Astrocyte of the cerebellum (primary cell): ENCODE measurements at regions not wholly inside any gene's neighbourhood (a gene's known extent, or its start where the extent isn't known, plus 50 kb on each side); places are given as distances from the start of the nearest gene placed in this dataset.

Experiments used
- DNase-seq: peaks from one replicate; pipeline ENCODE4 v3.0.0-alpha.2; 2011; ENCODE audit warnings: low read depth
- H3K4me3 ChIP-seq: 2 replicates; pipeline ENCODE4 v1.5.1; 2011; ENCODE audit warnings: mild to moderate bottlenecking, low read depth, low read length, moderate library complexity
- in situ Hi-C: cut with HindIII; loops from 2 replicates; pipeline ENCODE4 v1.10.0; 2017; ENCODE audit warnings: low sequenced_read_pairs
- TF ChIP-seq, protein P1 (sequence below): IDR thresholded peaks from 2 replicates; pipeline ENCODE4 v1.5.1; 2012; ENCODE audit warnings: low read length, low read depth, moderate library complexity, mild to moderate bottlenecking; ENCODE audit errors: missing control alignments

DNA sequence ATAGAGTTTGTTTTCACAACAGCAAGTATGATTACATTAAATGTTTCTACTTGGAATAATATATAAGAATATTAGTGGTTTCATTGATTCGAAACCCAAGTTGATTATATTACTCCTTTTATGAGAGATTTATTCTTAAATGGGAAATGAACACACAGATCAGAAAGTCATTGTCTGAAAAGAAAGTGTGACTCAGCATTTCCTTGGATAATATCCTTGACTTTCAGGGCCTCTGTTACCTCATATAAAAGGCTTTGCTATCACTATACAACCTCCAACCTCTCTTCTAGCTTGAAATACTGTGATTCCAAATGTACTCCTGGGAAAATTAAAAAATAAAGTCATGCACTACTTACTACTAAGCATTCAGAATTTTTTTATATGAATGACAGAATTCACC is 295.3 kb upstream of the LYPLAL1 start:
- TF ChIP-seq, protein P1, sequence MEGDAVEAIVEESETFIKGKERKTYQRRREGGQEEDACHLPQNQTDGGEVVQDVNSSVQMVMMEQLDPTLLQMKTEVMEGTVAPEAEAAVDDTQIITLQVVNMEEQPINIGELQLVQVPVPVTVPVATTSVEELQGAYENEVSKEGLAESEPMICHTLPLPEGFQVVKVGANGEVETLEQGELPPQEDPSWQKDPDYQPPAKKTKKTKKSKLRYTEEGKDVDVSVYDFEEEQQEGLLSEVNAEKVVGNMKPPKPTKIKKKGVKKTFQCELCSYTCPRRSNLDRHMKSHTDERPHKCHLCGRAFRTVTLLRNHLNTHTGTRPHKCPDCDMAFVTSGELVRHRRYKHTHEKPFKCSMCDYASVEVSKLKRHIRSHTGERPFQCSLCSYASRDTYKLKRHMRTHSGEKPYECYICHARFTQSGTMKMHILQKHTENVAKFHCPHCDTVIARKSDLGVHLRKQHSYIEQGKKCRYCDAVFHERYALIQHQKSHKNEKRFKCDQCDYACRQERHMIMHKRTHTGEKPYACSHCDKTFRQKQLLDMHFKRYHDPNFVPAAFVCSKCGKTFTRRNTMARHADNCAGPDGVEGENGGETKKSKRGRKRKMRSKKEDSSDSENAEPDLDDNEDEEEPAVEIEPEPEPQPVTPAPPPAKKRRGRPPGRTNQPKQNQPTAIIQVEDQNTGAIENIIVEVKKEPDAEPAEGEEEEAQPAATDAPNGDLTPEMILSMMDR, result no peak
- H3K4me3 ChIP-seq, result no peak overlapping the region
- no peak for DNase-seq
- in situ Hi-C loops, result no loop called here

DNA sequence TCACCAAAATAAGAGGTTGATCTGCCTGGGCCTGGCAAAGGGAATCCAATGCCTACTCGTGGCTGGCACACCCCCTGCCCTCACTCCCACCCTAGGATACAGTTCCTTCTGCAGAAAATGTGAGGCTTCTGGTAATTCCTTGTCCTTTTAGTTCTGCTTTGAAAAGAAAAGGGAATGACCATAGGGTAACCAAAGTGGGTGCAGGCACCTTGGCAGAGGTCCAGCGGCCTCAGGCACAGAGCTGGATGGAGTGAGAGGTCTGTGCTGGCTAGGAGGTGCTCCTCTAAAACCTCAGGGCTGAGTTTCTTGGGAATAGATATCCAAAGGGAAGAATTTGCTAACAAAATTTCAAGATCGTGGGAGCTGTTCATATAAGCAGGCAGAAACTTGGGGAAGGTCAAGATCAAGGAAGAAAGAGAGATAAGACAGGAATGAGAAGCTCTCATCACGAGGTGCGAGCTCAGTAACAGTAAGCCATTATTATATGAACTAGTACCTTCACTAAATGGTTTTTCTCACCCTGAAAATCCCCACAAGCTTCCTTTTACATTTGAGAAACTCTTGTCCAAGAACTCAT is 293.1 kb upstream of the LYPLAL1 start:
- TF ChIP-seq, protein P1, result no peak
- no peak for DNase-seq
- H3K4me3 ChIP-seq, result no peak overlapping the region
- in situ Hi-C loops, result no loop called here

DNA sequence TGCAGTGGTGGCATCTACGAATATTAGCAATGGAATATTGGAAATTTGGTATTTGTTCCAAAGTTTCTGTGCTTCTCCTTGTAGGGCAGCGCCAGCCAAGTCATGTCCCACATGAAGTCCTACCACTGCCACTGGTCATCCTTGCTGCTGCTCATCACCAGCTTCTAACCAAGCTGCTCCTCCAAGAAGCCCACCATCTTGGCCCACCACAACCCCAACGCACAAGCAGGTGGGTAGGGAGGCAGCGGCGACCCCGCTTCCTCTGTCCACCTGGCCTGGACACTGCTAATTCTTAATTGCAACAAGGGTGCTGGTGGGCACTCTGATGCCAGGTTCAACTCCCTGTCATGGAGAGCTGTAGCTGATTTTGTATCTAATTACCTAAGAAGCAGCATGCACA is 291.2 kb upstream of the LYPLAL1 start:
- in situ Hi-C loops, result no loop called here
- no peak overlapping the region for H3K4me3 ChIP-seq
- no peak for DNase-seq
- TF ChIP-seq, protein P1, result no peak

DNA sequence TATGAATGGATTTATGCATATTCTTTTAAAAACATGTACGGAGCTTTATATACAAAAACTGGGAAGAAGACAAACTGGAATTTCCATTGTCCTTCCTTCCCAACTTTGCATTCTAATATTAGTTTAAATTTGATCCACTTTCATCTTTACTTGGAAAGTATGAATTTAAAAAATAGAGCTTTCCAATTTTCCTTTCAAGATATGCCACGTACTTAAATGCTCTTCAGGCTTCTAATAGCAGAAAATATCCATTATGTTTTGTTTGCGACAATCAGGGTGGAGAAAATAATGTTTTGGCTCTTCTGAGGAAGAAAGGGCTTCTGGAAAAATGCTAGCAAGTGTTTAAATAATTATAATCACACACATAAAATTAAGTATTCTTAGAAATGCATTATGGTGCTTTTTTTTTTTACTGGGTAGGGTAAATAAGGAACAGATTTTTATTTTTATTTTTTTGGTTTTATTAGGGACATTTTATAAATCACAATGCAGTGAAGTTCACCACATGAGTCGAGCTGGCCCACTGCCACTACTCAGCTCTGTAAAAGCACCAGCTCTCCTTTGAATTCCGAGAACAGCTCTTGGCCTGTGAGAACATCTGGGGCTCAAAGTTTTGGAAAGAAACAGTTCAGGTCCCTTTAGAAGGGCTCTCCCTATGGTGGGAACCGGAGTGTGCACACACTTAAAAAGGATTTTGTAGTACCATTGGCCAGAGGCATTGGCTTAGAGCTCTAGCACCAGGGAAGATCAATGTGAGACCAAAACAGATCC is 287.4 kb upstream of the LYPLAL1 start:
- in situ Hi-C loops, result no loop called here

DNA sequence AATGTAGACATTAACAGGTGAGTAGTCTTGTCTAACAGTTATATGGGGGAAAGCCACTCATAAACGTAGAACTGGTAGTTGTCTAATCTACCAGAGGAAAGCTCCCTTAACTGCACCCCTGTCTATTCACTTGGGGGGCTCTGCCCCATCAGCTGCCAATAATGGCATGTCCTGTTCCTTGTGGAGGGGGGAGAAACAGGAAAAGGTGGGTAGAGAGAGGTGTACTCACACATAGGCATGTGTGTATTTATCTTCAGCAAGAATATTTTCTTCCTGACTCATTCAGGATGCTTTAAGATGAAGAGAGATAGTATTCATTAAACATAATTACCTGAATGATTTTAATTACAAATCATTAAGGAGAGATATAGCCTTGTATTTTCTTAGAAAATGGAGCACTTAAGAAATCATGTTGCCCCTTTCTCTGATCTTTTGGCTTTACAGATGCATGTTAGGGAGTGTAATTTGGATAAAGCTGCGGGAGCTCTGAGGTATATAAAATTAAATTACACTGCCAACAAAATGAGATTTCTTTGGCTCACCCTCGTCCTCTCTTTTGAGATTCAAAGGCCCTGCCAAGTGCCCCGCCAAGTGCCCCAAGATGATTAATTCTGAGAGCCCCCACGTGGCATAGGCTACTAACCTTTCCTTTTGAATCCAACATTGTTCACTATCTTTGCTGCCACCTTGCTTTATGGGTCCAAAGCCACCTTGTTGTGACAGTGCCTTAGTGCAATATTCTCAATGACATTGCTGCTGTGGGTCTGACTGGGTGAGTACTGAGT is 286.3 kb upstream of the LYPLAL1 start:
- no peak for DNase-seq
- H3K4me3 ChIP-seq, result no peak overlapping the region
- TF ChIP-seq, protein P1, result no peak
- in situ Hi-C loops, result no loop called here

More for the DNA sequence above, 287.4 kb upstream of the LYPLAL1 start:
- DNase-seq, result no peak
- no peak overlapping the region for H3K4me3 ChIP-seq
- TF ChIP-seq, protein P1, result no peak

DNA sequence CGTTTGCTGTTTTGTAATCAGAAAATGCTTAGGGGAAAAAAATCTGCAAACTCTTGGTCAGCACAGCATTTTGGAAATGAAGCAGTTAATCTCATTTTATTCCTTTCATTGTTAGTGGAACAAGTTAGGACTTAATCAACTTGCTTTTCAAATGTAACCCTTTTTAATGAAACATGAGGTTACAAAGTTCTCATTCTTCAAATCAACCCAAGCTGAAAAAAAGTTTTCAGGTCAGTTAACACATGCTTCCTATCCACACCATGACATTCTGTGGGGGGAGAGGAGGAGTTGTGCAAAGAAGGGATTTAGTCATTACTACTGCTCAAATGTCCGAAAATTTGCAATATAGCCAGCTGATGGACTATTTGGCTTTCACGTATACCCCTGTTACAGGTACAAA is 283.2 kb upstream of the LYPLAL1 start:
- TF ChIP-seq, protein P1, result no peak
- in situ Hi-C loops, result no loop called here
- DNase-seq, result no peak
- H3K4me3 ChIP-seq, result no peak overlapping the region
